Prostate gland (tissue), 2 donors: ENCODE measurements at regions not wholly inside any gene's neighbourhood (a gene's known extent, or its start where the extent isn't known, plus 50 kb on each side); places are given as distances from the start of the nearest gene placed in this dataset.

Source experiments
- POLR2A ChIP-seq: fragments of 450-650 bp; IDR thresholded peaks from one replicate; pipeline ENCODE4 v1.6.1; 2016; ENCODE audit warnings: antibody characterized with exemption, mild to moderate bottlenecking
- POLR2AphosphoS5 ChIP-seq: sonication (generic); formaldehyde crosslinking; IDR thresholded peaks from one replicate; pipeline ENCODE4 v1.6.1; 2017; ENCODE audit warnings: antibody characterized with exemption
- TF ChIP-seq, protein P1 (sequence below), 4 experiments: fragments of 200-600 bp in 2 of 4; fragments of 450-650 bp in 2 of 4; sonication (generic) in 2 of 4; IDR thresholded peaks; 1 replicate in 3 of 4; 2 replicates in 1 of 4; pipeline ENCODE4 v1.5.1; 2016 to 2019; ENCODE audit warnings: antibody characterized with exemption in 4 of 4, mild to moderate bottlenecking in 2 of 4, moderate library complexity in 2 of 4

DNA sequence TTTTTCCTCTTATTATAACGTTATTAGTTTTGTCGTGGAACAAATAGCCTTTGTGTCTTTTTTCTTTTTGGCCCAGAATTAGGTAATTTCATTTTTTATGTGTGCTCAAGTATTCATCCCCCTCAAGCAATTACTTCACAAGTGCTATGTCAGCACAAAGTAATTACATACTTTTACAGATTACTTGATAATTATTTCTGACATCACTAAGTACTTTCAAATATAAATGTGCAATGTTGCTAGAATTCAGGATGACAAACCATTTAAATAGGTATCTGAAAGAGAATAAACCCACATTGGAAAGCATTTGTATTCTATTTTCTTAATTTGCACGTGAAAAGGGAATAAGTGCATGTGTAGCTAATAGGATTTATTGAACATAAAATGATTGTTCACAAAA is 238.2 kb downstream of the CDH7 start:
- TF ChIP-seq, protein P1, sequence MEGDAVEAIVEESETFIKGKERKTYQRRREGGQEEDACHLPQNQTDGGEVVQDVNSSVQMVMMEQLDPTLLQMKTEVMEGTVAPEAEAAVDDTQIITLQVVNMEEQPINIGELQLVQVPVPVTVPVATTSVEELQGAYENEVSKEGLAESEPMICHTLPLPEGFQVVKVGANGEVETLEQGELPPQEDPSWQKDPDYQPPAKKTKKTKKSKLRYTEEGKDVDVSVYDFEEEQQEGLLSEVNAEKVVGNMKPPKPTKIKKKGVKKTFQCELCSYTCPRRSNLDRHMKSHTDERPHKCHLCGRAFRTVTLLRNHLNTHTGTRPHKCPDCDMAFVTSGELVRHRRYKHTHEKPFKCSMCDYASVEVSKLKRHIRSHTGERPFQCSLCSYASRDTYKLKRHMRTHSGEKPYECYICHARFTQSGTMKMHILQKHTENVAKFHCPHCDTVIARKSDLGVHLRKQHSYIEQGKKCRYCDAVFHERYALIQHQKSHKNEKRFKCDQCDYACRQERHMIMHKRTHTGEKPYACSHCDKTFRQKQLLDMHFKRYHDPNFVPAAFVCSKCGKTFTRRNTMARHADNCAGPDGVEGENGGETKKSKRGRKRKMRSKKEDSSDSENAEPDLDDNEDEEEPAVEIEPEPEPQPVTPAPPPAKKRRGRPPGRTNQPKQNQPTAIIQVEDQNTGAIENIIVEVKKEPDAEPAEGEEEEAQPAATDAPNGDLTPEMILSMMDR (IDR thresholded peaks at IDR 0.05): no peak
- no peak for TF ChIP-seq POLR2AphosphoS5
- no peak for TF ChIP-seq POLR2A
